Glutamatergic neuron (in vitro differentiated cells): ENCODE measurements at regions not wholly inside any gene's neighbourhood (a gene's known extent, or its start where the extent isn't known, plus 50 kb on each side); places are given as distances from the start of the nearest gene placed in this dataset.

ENCODE experiments used
- DNase-seq: peaks from one replicate; pipeline ENCODE4 v3.0.0; 2022
- H3K27ac Mint-ChIP-seq: one replicate; pipeline ENCODE4 v1.8.0; 2020; ENCODE audit warnings: mild to moderate bottlenecking, mixed read lengths, inconsistent platforms; ENCODE audit not compliant: unreplicated experiment
- H3K27me3 Mint-ChIP-seq: one replicate; pipeline ENCODE4 v1.8.0; 2020; ENCODE audit warnings: mild to moderate bottlenecking, moderate library complexity, mixed read lengths, inconsistent platforms; ENCODE audit not compliant: unreplicated experiment
- H3K36me3 Mint-ChIP-seq: one replicate; pipeline ENCODE4 v1.8.0; 2020; ENCODE audit warnings: mild to moderate bottlenecking, mixed read lengths, inconsistent platforms; ENCODE audit not compliant: unreplicated experiment
- H3K4me1 Mint-ChIP-seq: one replicate; pipeline ENCODE4 v1.8.0; 2020; ENCODE audit warnings: mild to moderate bottlenecking, low read depth, mixed read lengths, inconsistent platforms; ENCODE audit not compliant: unreplicated experiment
- H3K4me3 Mint-ChIP-seq: one replicate; pipeline ENCODE4 v1.8.0; 2020; ENCODE audit warnings: mild to moderate bottlenecking, mixed read lengths, inconsistent platforms; ENCODE audit not compliant: unreplicated experiment
- H3K9me3 Mint-ChIP-seq: one replicate; pipeline ENCODE4 v1.8.0; 2020; ENCODE audit warnings: mild to moderate bottlenecking, moderate library complexity, mixed read lengths, inconsistent platforms; ENCODE audit not compliant: unreplicated experiment
- CTCF ChIP-seq: fragments of 200-600 bp; sonication (generic); IDR thresholded peaks from one replicate; pipeline ENCODE4 v1.5.0; 2021; ENCODE audit not compliant: partially characterized antibody, unreplicated experiment

GRCh38 chr7:91351374-91351773, 87.1 kb downstream of the FZD1 start:
- H3K36me3 Mint-ChIP-seq, result no peaks in the 10 kb centered on the region
- no peak for TF ChIP-seq CTCF
- no peaks in the 10 kb centered on the region for H3K9me3 Mint-ChIP-seq
- no peak overlapping the region for H3K4me3 Mint-ChIP-seq
- no peak overlapping the region for H3K27ac Mint-ChIP-seq
- DNase-seq, result no peak
- H3K4me1 Mint-ChIP-seq, result peaks cover 12% of the 10 kb centered on the region
- peaks cover 7% of the 10 kb centered on the region for H3K27me3 Mint-ChIP-seq

- H3K4me1 Mint-ChIP-seq, result peaks cover 12% of the 10 kb centered on the region
- DNase-seq, result no peak
- H3K27me3 Mint-ChIP-seq, result peaks cover 7% of the 10 kb centered on the region
- no peak overlapping the region for H3K4me3 Mint-ChIP-seq
- TF ChIP-seq CTCF, result no peak
- H3K27ac Mint-ChIP-seq, result no peak overlapping the region
- no peaks in the 10 kb centered on the region for H3K9me3 Mint-ChIP-seq
- H3K36me3 Mint-ChIP-seq, result no peaks in the 10 kb centered on the region
These were observed 87.9 kb downstream of the FZD1 start for GRCh38 chr7:91352091-91352490.

- TF ChIP-seq CTCF, result no peak
- Mint-ChIP-seq H3K27me3 (peaks cover 7% of the 10 kb centered on the region), H3K4me1 (peaks cover 12% of the 10 kb centered on the region), H3K27ac (no peak overlapping the region), H3K36me3 (no peaks in the 10 kb centered on the region), H3K4me3 (no peak overlapping the region), H3K9me3 (no peaks in the 10 kb centered on the region)
- DNase-seq, result no peak
These were observed 89.6 kb downstream of the FZD1 start for GRCh38 chr7:91353848-91354247.

GRCh38 chr7:91355695-91356435, 91.6 kb downstream of the FZD1 start:
- Mint-ChIP-seq H3K27ac (no peak overlapping the region), H3K27me3 (peaks cover 7% of the 10 kb centered on the region), H3K4me3 (no peak overlapping the region), H3K9me3 (no peaks in the 10 kb centered on the region), H3K36me3 (no peaks in the 10 kb centered on the region), H3K4me1 (peaks cover 12% of the 10 kb centered on the region)
- no peak for DNase-seq
- TF ChIP-seq CTCF, result no peak

GRCh38 chr7:91356915-91357314, 92.7 kb downstream of the FZD1 start:
- Mint-ChIP-seq H3K36me3 (no peaks in the 10 kb centered on the region), H3K4me1 (peaks cover 18% of the 10 kb centered on the region), H3K27ac (no peak overlapping the region), H3K27me3 (peaks cover 7% of the 10 kb centered on the region), H3K9me3 (no peaks in the 10 kb centered on the region), H3K4me3 (no peak overlapping the region)
- DNase-seq, result no peak
- TF ChIP-seq CTCF, result no peak
